Caki2 (cell line): ENCODE measurements at regions not wholly inside any gene's neighbourhood (a gene's known extent, or its start where the extent isn't known, plus 50 kb on each side); places are given as distances from the start of the nearest gene placed in this dataset.

Experiments used
- DNase-seq: peaks from one replicate; pipeline ENCODE4 v3.0.0-alpha.2; 2015; ENCODE audit warnings: low read depth
- in situ Hi-C: cut with HindIII; loops from 2 replicates; pipeline ENCODE4 v1.10.0; 2016; ENCODE audit warnings: low sequenced_read_pairs, low pct_unique_long_range_greater_than_20kb, mixed read lengths

DNA sequence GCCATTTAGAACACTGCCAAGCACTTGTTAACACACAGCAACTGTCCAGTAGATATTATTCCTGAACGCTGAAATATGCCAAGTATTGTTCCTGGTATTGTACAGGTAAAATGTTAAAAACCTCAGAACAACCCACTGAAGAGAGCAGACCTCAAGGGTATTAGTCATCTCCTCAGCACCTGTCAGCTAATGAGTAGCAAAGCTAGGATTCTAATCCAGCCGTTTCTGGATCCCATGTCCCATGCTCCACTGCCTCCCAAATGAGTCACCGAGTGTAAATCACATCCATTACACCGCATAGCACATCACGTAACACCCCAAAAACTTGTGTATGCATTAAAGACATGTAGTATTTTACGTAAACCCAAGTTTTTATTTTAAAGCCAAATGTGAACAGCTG lies 705.4 kb upstream of the TENM4 start:
- in situ Hi-C loops, result no loop called here
- DNase-seq, result peak; percentile 81

DNA sequence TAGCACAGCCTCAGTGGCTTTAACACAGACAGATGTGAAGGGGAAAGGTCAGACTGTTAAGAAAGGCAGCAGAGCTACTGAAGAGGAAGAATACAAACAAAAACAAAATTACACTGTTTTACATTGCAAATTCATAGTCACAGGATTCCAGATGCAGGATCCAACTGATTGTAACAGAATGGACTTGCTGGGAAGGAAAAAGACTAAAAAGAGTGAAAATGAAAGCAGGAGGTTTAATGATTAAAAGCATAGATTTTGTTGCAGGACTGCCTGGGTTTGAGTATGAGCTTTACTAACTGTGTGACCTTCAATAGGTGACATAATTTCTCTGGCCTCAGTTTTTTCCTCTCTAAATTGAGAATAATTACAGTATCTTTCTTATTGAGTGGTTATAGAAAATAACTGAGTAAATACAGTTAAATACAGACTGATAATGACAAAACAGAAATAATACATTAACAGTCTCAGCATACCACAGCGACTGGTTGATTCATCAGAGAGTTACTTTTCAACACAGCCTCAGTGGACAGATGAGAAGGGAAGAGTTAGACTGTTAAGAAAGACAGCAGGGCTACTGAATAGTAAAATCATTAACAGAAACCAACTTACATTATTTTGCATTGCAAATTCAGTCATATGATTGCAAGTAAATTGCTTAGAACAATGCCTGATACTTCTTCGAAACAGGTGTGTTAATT lies 704.2 kb upstream of the TENM4 start:
- DNase-seq, result peak; percentile 50
- in situ Hi-C loops, result no loop called here

DNA sequence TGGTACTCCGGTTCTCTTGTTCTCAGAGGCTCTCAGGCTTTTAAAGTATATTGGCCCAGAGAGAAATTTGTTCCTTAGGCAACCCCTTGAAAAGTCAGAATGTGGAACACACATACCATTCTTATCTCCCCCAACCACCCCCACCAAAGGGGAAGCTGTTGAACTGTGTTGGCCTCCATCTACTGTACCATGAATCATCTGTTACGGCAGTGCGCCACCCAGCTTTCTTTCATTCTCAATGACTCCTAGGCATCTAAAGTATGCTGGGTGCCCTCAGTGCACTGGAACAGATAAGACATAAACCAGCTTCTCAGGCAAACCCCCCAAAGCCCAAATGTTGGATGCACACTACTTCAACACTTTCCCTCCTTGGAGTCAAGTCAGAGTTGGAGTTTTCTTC lies 696.2 kb upstream of the TENM4 start:
- peak; percentile 50 for DNase-seq

DNA sequence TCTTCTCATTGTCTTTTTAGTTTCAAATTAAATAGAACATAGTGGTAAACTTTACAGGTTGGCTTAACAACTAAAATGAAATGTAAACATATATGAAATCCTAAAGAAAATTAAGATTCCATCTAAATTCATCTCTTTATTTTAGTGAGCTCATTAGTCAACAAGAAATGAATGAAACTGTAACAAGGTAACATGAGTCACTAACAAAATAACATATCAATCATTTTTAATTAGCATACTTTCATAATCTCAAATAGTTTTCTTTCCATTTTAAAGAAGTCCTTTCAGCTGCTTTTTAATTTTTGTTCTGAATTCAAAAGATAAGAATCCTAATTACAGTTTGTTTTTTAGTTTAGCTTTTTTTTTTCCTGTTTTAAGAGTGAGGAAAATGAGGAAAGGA lies 688.6 kb upstream of the TENM4 start:
- in situ Hi-C loops, result no loop called here
- DNase-seq, result no peak

More for the DNA sequence above, 696.2 kb upstream of the TENM4 start:
- in situ Hi-C loops, result no loop called here

DNA sequence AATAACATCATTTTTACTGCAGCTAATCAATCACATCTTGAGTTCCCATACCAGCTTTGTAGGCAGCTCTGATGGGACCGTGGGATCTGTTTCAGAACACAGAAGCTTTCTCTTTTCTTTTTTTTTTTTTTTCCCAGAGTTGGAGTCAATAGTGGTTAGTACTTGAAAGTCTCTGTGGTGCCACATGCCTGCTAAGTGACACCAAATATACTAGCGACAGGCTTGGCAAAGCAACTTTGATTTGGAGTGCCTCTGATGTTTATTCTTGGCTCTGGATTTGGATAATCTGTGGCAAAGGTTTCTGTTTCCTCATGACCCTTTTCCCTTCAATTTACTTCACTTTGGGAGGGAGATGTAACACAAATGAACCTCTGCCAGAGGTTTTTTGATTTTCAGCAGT lies 681.4 kb upstream of the TENM4 start:
- in situ Hi-C loops, result no loop called here
- DNase-seq, result no peak

DNA sequence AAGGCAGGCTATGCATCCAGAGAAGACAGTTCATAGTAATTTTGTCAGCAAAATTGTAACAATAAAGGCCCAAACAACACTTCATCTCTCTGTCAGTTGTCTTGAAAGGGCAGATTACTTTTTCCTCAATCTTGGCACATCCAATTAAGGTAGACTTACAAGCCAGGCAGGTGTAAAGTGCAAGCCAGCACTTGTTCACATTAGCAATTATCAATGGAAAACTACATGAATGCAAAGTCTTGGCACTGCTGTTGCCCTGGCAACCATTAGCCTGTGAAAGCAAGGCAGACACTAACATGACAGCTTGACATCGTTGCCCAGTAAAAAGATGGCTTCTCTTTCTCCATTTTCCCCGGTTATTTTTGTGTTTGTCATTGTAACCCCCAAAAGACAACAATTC lies 677.2 kb upstream of the TENM4 start:
- in situ Hi-C loops, result no loop called here
- no peak for DNase-seq

DNA sequence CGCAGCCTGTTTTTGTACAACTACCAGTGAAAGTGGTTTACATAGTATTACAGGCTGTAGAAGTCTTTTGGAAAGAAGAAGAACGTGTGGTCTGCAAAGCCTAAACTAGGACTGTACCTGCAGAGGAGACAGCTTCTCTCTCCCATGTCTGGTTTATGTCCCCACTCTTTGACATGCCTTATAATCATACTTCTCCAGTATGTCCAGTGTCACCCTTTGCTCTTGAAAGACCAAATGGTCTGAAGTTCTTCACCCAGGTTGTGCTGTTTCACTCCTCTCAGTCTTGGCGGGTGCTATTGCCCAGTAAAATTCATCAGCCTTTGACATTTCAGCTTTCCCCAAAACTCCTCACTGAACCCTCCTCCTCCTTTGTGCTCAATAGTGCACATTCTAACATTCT lies 676.0 kb upstream of the TENM4 start:
- no peak for DNase-seq
- in situ Hi-C loops, result no loop called here

DNA sequence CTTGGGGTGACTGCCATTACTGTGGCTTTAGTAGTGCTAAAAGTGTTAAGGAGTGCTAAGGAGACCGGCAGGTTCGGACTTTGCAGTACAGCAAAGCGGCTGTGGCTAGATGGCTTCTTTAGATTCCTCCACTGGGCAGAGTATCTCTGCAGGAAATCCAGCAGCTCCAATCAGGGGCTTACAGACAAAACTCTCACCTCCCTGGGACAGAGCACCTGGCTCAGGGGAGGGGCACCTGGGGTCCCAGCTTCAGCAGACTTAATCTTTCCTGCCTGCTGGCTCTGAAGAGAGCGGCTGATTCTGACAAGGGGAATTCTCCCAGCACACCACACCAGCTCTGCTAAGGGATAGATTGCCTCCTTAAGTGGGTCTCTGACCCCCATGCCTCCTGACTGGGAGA lies 668.8 kb upstream of the TENM4 start:
- no peak for DNase-seq
- in situ Hi-C loops, result no loop called here

DNA sequence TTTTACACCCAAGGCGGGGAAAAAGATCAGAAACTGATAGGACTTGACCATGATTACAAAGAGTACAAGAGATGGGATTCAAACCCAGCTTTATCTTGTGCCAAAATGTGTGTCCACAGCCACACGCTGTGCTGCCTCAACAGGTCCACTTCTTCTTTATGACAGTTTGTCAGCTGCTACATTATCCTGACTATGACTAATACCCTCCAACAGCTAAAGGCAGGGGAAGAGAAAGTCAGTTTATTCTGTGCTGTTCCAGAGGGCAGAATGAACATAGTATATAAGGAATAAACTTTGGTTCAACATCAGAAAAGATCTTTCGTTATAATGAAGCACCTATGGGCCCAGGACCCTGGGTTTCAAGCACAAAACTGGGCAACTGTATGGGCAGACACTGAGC lies 668.2 kb upstream of the TENM4 start:
- DNase-seq, result no peak
- in situ Hi-C loops, result no loop called here

DNA sequence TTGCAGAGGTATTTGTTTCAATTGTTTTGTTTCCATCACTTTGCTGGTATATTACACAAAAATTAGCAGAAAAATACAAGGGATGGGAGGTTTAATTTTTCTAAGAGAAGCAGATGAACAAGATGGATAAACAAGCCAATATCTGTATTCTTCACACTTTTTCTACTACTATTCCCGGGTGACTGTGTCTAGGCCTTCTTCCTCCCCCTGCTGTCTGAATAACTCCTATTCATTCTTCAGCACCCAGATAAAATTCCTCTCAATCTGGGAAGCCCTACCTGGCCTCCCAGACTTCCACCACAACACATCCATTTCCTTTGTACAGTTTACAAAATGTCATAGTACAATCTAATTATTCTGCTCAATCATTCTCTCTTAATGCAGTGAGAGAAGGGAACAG lies 666.6 kb upstream of the TENM4 start:
- in situ Hi-C loops, result no loop called here
- peak; percentile 13 for DNase-seq

DNA sequence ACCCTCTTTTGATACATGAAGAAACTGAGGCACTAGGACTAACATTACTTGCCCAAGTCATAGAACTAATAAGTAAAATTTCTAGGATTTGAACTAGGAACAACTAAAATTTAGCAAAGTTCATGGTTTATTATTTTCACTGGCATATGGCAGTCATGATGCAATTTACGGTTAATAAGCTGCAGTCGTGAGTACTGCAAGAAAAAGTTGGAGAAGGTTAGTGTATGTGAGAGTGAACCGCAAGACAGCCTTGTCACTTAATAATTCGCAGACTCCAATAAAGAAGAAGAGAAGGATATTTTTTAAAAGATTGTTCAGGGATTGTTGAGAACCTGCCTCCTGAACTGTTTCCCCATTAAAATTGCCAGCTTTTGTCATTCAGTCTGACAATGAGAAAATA lies 663.4 kb upstream of the TENM4 start:
- in situ Hi-C loops, result no loop called here
- no peak for DNase-seq

DNA sequence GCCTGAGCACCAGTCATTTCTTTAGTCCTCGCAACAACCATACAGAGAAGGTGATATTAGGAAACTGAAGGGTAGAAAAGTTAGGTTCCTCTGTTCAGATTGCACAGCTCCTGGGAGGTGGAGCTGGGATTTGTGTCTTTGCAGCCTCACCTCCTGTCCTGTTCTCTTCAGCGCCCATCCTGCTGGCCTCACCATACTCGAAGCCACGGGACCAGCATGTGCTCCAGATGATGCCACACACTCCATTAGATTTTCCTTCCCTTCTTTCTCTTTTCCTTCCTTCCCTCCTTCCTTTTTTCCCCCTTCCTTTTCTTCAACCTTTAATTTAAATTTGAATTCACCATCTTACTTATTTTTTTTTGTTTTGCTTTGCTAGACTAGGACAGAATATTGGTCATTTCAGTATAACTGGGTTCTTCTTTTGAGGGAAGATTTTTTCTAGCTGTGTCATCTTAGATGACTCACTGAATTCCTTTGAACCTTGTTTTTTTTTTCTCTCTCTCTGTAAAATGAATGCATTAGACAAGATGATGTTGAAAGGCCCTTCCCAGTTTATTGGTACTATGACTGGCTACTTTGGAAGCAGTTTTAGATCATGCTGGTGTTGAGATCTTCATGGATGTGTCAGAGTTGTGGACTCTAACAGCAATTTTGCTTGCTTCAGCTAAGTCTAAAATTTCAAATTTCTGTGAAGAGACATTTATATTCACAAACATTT lies 662.5 kb upstream of the TENM4 start:
- in situ Hi-C loops, result no loop called here
- DNase-seq, result peak; percentile 85

DNA sequence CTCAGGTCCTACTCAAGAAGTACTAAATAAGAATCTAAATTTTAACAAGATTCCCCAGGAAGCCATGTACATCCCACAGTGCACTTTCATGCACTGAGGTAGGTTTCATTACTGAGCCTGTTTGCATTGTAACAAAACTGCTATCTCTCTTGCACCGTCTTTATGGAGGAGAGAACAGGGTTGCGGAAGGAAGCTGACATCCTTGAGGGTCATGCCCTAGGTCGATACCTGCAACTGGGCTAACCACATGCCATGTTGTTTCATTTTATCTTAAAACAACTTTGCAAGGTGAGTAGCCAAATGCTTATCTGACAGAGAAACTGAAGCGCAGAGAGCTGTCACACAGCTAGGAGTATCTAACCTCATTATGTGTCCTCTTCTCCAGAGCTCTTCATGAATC lies 656.3 kb upstream of the TENM4 start:
- in situ Hi-C loops, result no loop called here
- DNase-seq, result no peak

DNA sequence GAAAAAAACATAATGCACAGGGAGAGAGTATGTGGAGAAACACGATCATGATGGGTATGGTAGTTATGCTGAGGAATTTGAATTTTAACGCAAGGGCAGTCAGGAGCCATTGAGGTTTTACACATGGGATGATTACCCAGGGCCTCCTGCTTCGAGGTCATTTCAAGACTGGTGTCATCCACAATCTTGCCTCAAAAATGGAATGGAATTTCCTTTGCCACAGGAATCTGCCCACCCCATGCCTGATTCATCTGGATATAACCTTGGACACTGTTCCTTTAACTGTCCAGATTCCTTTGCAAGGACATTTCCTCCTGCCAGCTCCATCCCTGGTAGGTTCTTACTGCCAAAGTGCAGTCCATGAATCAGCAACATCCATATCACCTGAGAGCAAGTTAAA lies 655.9 kb upstream of the TENM4 start:
- peak; percentile 83 for DNase-seq
- in situ Hi-C loops, result no loop called here

DNA sequence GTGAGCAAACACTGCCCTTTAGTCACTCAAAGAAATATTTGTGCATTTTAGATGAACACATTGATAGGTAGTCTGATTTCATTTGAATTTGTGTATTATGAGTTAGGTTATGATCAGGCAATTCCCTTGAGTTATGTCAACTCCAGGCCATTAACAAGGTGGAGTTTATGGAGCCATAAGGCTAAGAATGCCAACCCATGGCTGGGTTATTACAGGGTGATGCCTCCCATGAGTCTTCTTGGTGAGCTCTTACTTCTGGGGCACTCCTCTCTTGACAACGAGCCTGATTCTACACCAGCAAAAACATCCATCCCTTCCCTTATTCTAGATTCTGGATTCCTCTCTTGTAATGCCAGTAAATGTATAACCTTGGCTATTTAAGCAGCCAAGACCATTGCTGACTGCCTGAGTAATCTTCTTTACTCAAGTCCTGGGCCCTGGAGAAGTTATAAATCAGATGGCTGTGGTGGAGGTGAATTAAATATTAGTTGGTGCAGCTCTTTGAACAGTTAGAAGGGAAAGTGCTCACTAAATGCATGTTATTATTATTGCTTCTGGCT lies 645.7 kb upstream of the TENM4 start:
- in situ Hi-C loops, result no loop called here
- DNase-seq, result no peak

DNA sequence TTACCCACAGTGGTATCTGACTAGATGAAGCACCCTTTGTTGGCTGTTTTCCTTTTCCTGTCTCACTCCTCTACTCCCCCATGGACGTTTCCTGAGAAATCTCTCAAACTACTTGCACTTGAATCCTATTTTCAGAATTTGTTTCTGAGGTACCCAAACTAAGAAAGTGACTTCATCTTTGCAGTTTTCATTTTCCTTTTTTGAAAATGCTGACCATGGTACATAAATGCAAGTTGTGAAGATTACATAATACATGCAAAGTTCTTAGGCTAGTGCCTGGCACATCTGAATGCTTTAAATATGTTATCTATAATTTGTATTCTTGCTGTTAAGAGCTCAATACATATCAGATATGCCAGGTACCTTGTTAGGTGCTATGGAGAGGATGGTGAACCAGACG lies 644.7 kb upstream of the TENM4 start:
- in situ Hi-C loops, result no loop called here

DNA sequence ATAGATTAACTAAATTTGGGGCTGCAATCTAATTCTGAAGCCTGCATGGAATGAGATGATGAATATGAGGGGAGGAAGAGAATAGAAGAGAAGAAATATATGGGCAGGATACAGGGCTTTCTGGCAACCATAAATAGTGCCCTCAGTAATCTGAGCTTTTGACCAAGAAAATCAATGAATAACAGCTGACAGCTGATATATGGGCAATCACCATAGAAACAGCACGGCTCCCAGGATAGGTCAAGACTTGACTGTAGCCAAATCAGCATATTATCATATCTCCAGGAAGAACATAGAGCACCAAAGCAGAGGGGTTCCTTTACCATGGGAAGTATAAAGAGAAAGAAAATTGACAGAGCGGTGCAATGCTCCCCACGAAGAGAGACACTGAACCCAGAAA lies 643.8 kb upstream of the TENM4 start:
- in situ Hi-C loops, result no loop called here
- no peak for DNase-seq

More for the DNA sequence above, 644.7 kb upstream of the TENM4 start:
- no peak for DNase-seq

DNA sequence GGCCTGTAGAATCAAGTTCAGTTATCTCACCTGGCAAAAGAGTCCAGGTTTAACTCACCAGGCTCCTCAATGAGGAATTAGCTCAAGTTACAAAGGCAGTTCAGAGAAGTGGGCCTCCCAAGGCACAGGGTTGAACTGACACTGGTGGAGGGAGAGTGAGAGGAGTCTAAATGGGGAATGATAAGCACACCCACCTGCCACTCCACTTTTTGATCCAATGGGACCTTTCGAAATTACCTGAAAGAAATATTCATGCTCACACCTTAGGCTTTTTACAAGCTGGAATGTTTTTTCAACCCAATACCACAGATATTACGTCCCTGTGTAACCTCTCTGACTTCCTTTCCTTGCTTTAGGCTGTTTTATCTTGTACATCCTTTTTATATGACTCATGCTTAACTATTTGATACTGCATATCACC lies 642.7 kb upstream of the TENM4 start:
- in situ Hi-C loops, result no loop called here
- peak; percentile 50 for DNase-seq

DNA sequence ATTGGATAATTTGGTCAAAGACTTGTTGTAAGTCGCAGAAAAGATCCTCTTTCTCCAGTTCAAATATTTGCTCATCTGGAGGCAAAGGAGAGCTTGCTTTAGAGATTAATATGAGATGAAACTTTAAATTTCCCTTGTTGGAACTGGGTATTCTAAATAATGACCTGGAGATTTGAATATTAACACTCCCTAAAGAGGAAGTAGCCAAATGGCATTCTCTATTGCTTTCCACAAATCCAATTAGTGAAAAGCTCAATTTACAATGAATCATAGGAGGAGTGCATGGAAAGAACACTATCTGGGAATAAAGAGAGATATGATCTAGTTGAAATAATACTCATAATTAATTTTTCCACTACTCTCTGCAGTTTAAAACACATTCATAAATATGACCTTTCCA lies 641.6 kb upstream of the TENM4 start:
- in situ Hi-C loops, result no loop called here

DNA sequence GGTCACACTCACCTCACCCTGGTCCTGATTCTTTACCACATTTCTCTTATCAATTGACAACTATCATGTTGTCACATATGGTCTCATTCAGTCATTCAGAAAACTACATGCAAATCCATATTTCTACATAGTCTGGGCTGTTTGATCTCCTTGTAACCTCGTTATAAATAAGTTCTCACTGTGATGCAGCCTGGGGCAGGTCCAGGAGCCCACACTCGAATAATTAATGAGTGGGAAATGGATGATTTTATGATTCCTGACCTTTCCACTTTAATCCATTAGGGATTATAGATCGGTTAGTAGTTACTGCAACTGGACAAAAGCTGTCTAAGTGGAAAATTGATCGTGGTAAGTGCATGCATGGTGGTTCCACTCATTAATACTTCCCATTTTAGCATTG lies 636.3 kb upstream of the TENM4 start:
- in situ Hi-C loops, result no loop called here

More for the DNA sequence above, 641.6 kb upstream of the TENM4 start:
- no peak for DNase-seq

More for the DNA sequence above, 636.3 kb upstream of the TENM4 start:
- DNase-seq, result no peak
